ENCODE measurements at regions not wholly inside any gene's neighbourhood (a gene's known extent, or its start where the extent isn't known, plus 50 kb on each side); places are given as distances from the start of the nearest gene placed in this dataset.

- no peak for DNase-seq (ENCODE audit: insufficient read length, low spot score)
- no peak for FAIRE-seq
- TF ChIP-seq, protein P1, sequence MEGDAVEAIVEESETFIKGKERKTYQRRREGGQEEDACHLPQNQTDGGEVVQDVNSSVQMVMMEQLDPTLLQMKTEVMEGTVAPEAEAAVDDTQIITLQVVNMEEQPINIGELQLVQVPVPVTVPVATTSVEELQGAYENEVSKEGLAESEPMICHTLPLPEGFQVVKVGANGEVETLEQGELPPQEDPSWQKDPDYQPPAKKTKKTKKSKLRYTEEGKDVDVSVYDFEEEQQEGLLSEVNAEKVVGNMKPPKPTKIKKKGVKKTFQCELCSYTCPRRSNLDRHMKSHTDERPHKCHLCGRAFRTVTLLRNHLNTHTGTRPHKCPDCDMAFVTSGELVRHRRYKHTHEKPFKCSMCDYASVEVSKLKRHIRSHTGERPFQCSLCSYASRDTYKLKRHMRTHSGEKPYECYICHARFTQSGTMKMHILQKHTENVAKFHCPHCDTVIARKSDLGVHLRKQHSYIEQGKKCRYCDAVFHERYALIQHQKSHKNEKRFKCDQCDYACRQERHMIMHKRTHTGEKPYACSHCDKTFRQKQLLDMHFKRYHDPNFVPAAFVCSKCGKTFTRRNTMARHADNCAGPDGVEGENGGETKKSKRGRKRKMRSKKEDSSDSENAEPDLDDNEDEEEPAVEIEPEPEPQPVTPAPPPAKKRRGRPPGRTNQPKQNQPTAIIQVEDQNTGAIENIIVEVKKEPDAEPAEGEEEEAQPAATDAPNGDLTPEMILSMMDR (IDR thresholded peaks at IDR 0.05; ENCODE audit: insufficient read depth, missing control alignments) = no peak
Measured at GRCh38 chr6:104214901-104215300, 644.8 kb downstream of the HACE1 start.

- DNase-seq (ENCODE audit: insufficient read length, low spot score) (no peak), FAIRE-seq (no peak)
- TF ChIP-seq, protein P1 (IDR thresholded peaks at IDR 0.05; ENCODE audit: insufficient read depth, missing control alignments) = no peak
Measured at GRCh38 chr6:104212977-104213668, 646.6 kb downstream of the HACE1 start.

DNA sequence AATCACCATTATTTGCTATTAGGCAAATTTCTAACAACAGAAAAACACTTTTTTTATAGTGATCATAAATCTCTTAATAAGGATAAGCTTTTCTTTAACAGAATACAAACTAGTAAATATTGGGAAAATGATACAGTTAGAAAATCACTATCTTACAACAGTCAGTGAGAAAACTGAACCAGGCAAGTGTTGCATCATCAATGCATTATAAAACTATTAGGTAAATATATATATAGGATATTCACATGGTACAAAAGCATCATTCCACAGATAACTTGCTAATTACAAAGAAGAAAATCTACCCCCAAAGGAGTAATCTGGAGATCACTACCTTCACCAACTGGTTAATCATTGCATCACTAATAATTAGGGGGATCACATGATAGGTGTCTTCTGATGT lies 652.1 kb downstream of the HACE1 start:
- TF ChIP-seq, protein P1 (IDR thresholded peaks at IDR 0.05; ENCODE audit: insufficient read depth, missing control alignments) = no peak
- FAIRE-seq (no peak), DNase-seq (ENCODE audit: insufficient read length, low spot score) (no peak)

GRCh38 chr6:104201557-104201956 lies 658.2 kb downstream of the HACE1 start:
- TF ChIP-seq, protein P1 (IDR thresholded peaks at IDR 0.05; ENCODE audit: insufficient read depth, missing control alignments) = no peak
- DNase-seq (ENCODE audit: insufficient read length, low spot score) (no peak), FAIRE-seq (no peak)

DNA sequence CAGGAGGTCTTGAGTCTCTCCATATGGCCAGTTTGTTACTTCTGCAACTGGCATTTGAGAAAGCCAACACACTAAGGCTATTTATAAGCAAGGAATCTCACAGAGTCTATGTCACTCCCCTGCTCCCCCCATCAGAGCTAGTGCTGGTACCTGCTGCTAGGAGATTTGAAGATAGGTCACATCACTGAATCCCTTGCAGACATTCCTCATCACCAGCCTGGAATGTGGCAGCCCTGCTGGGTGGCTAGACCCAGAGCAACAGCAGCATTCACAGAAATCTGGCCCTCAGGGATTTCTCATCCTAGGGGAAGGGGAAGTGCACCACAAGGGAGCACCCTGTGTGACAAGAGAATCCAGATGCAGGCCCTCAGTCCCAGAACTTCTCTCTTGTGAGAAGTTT lies 672.1 kb downstream of the HACE1 start:
- DNase-seq (ENCODE audit: insufficient read length, low spot score) = no peak
- TF ChIP-seq, protein P1 (IDR thresholded peaks at IDR 0.05; ENCODE audit: insufficient read depth, missing control alignments) = no peak
- FAIRE-seq = no peak

- no peak for FAIRE-seq
- TF ChIP-seq, protein P1 (IDR thresholded peaks at IDR 0.05; ENCODE audit: insufficient read depth, missing control alignments) = no peak
- DNase-seq (ENCODE audit: insufficient read length, low spot score) = no peak
Measured at GRCh38 chr6:104186831-104187230, 672.9 kb downstream of the HACE1 start.

DNA sequence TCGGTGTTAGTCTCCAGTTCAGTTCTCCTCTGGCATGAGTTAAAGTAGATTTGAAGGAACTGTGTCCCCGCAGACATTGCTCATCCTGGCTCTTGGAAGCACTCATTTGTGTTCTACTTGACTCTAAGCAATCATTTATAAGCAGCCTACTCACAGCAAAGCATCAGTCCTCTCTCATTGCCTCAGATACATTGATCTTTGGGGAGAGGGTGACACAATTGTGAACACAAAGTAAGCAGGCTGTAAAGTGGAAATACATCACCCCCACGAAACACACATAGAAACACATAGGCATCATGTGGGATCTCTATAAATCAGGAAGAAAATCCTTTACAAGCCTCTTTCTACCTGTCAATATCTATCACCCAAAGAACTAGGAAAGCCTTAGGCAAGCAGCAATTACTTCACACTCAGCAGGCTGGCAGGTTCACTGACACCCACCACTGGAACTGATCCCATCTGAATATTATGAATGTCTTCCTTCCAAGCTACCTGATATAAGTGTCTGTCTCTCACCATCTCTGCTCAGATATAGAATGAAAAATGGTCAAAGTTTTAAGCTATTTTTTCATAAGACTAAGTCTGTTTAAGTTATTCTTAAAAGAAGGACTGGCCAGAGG lies 675.8 kb downstream of the HACE1 start:
- FAIRE-seq (no peak), DNase-seq (ENCODE audit: insufficient read length, low spot score) (no peak)
- TF ChIP-seq, protein P1 (IDR thresholded peaks at IDR 0.05; ENCODE audit: insufficient read depth, missing control alignments) = no peak
